MM.1S (cell line): ENCODE measurements at regions not wholly inside any gene's neighbourhood (a gene's known extent, or its start where the extent isn't known, plus 50 kb on each side); places are given as distances from the start of the nearest gene placed in this dataset.

ENCODE experiments used
- DNase-seq: peaks from one replicate; pipeline ENCODE4 v3.0.0-alpha.2; 2015
- H2AFZ ChIP-seq: fragments of 300-600 bp; sonication (generic); 2 replicates; pipeline ENCODE4 v1.6.0; 2016; ENCODE audit warnings: antibody characterized with exemption, low read length
- H3F3A ChIP-seq: fragments of 300-600 bp; sonication (generic); 2 replicates; pipeline ENCODE4 v1.6.1; 2016; ENCODE audit warnings: mild to moderate bottlenecking, antibody characterized with exemption, low read length, moderate library complexity, mixed read lengths; ENCODE audit not compliant: insufficient read depth
- H3K27ac ChIP-seq: fragments of 300-600 bp; sonication (generic); 2 replicates; pipeline ENCODE4 v1.5.1; 2016; ENCODE audit warnings: mild to moderate bottlenecking, low read length
- H3K27me3 ChIP-seq: fragments of 300-600 bp; sonication (generic); replicated peaks from 2 replicates; pipeline ENCODE4 v1.6.0; 2016; ENCODE audit warnings: low read length; ENCODE audit not compliant: insufficient read depth
- H3K36me3 ChIP-seq: fragments of 300-600 bp; sonication (generic); replicated peaks from 2 replicates; pipeline ENCODE4 v1.6.1; 2016; ENCODE audit warnings: mild to moderate bottlenecking, low read length, mixed read lengths; ENCODE audit not compliant: insufficient read depth
- H3K4me1 ChIP-seq: fragments of 300-600 bp; sonication (generic); 2 replicates; pipeline ENCODE4 v1.6.1; 2016; ENCODE audit warnings: low read length, mixed read lengths
- H3K4me2 ChIP-seq: fragments of 300-600 bp; sonication (generic); 2 replicates; pipeline ENCODE4 v1.6.0; 2016; ENCODE audit warnings: low read depth, low read length
- H3K4me3 ChIP-seq: fragments of 300-600 bp; sonication (generic); 2 replicates; pipeline ENCODE4 v1.5.1; 2016; ENCODE audit warnings: low read length, mixed read lengths
- H3K79me2 ChIP-seq: fragments of 300-600 bp; sonication (generic); 2 replicates; pipeline ENCODE4 v1.6.1; 2016; ENCODE audit warnings: mixed run types, low read length, mixed read lengths
- H3K9ac ChIP-seq: fragments of 300-600 bp; sonication (generic); 2 replicates; pipeline ENCODE4 v1.6.1; 2016; ENCODE audit warnings: low read length, mixed read lengths
- H3K9me2 ChIP-seq: fragments of 300-600 bp; sonication (generic); replicated peaks from 2 replicates; pipeline ENCODE4 v1.6.1; 2016; ENCODE audit warnings: mild to moderate bottlenecking, low read length, mixed read lengths; ENCODE audit not compliant: insufficient read depth
- H3K9me3 ChIP-seq: fragments of 300-600 bp; sonication (generic); replicated peaks from 2 replicates; pipeline ENCODE4 v1.6.1; 2016; ENCODE audit warnings: mild to moderate bottlenecking, low read length, mixed read lengths; ENCODE audit not compliant: insufficient read depth
- H4K20me1 ChIP-seq: fragments of 300-600 bp; sonication (generic); 2 replicates; pipeline ENCODE4 v1.6.1; 2016; ENCODE audit warnings: mild to moderate bottlenecking, low read length, moderate library complexity, mixed read lengths; ENCODE audit not compliant: insufficient read depth
- EZH2 ChIP-seq: fragments of 300-600 bp; sonication (generic); optimal IDR thresholded peaks from 2 replicates; pipeline ENCODE3; 2017; ENCODE audit warnings: low read depth, mild to moderate bottlenecking, antibody characterized with exemption, low read length, mixed read lengths
- EZH2phosphoT487 ChIP-seq: fragments of 300-600 bp; sonication (generic); IDR thresholded peaks from 2 replicates; pipeline ENCODE4 v1.6.1; 2018; ENCODE audit warnings: antibody characterized with exemption, low read length
- TF ChIP-seq, protein P1 (sequence below): fragments of 300-600 bp; sonication (generic); IDR thresholded peaks from 2 replicates; pipeline ENCODE4 v1.5.1; 2016; ENCODE audit warnings: antibody characterized with exemption, low read length, mixed read lengths

- TF ChIP-seq EZH2 (no peak), EZH2phosphoT487 (no peak)
- TF ChIP-seq, protein P1, sequence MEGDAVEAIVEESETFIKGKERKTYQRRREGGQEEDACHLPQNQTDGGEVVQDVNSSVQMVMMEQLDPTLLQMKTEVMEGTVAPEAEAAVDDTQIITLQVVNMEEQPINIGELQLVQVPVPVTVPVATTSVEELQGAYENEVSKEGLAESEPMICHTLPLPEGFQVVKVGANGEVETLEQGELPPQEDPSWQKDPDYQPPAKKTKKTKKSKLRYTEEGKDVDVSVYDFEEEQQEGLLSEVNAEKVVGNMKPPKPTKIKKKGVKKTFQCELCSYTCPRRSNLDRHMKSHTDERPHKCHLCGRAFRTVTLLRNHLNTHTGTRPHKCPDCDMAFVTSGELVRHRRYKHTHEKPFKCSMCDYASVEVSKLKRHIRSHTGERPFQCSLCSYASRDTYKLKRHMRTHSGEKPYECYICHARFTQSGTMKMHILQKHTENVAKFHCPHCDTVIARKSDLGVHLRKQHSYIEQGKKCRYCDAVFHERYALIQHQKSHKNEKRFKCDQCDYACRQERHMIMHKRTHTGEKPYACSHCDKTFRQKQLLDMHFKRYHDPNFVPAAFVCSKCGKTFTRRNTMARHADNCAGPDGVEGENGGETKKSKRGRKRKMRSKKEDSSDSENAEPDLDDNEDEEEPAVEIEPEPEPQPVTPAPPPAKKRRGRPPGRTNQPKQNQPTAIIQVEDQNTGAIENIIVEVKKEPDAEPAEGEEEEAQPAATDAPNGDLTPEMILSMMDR, result no peak
- no peak overlapping the region for H3K27ac ChIP-seq
Measured at GRCh38 chr11:96506953-96507354, 117.1 kb downstream of the JRKL start.

GRCh38 chr11:96508861-96509260 lies 119.0 kb downstream of the JRKL start:
- Histone ChIP-seq H3K27me3 (no peaks in the 10 kb centered on the region), H3K36me3 (no peaks in the 10 kb centered on the region), H3K9me3 (no peaks in the 10 kb centered on the region), H3K9me2 (no peaks in the 10 kb centered on the region), H3K4me3 (no peak overlapping the region), H3K4me1 (no peaks in the 10 kb centered on the region), H4K20me1 (no peaks in the 10 kb centered on the region), H3F3A (no peaks in the 10 kb centered on the region), H2AFZ (no peak overlapping the region), H3K4me2 (no peak overlapping the region), H3K9ac (no peak overlapping the region), H3K79me2 (no peaks in the 10 kb centered on the region), H3K27ac (no peak overlapping the region)
- TF ChIP-seq EZH2phosphoT487 (no peak), EZH2 (no peak)
- TF ChIP-seq, protein P1, result no peak
- no peak for DNase-seq

More at GRCh38 chr11:96506953-96507354, 117.1 kb downstream of the JRKL start:
- Histone ChIP-seq H3K4me2 (no peak overlapping the region), H3K9me3 (no peaks in the 10 kb centered on the region), H3K9me2 (no peaks in the 10 kb centered on the region), H3K4me1 (no peaks in the 10 kb centered on the region), H2AFZ (no peak overlapping the region), H3K27me3 (no peaks in the 10 kb centered on the region), H3K79me2 (no peaks in the 10 kb centered on the region), H3F3A (no peaks in the 10 kb centered on the region), H3K4me3 (no peak overlapping the region), H3K36me3 (no peaks in the 10 kb centered on the region), H3K9ac (no peak overlapping the region), H4K20me1 (no peaks in the 10 kb centered on the region)
- DNase-seq, result no peak

DNA sequence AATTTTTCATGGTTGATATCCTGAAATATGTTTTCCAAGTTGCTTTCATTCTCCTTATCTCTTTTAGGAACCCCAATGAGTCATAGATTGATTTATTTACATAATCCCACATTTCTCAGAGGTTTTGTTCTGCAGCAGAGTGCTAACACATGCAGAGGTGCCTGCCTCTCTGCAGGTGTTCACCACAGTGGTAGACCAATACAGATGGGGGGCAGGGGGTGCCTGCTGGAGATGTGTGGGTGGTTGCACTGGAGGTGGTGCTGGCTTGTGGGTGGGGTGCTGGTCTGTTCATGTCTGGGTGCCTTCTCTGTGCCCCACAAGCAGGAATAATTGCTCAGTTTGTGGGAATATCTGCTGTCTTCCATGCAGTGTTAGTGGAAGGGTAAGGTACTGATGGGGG lies 131.1 kb downstream of the JRKL start:
- Histone ChIP-seq H3K9ac (no peak overlapping the region), H3K9me3 (no peaks in the 10 kb centered on the region), H3K79me2 (no peaks in the 10 kb centered on the region), H3K4me1 (no peaks in the 10 kb centered on the region), H3K4me2 (no peak overlapping the region), H3K27me3 (no peaks in the 10 kb centered on the region), H3K36me3 (no peaks in the 10 kb centered on the region), H3K9me2 (no peaks in the 10 kb centered on the region), H3F3A (no peaks in the 10 kb centered on the region), H3K4me3 (no peak overlapping the region), H3K27ac (no peak overlapping the region), H4K20me1 (no peaks in the 10 kb centered on the region), H2AFZ (no peak overlapping the region)
- TF ChIP-seq, protein P1, result no peak
- TF ChIP-seq EZH2, result no peak
- no peak for TF ChIP-seq EZH2phosphoT487
- DNase-seq, result no peak
